ENCODE measurements at regions not wholly inside any gene's neighbourhood (a gene's known extent, or its start where the extent isn't known, plus 50 kb on each side); places are given as distances from the start of the nearest gene placed in this dataset.

- Histone ChIP-seq H3K9me3 (ENCODE audit: low read length) (no peaks in the 10 kb centered on the region), H3K79me2 (ENCODE audit: insufficient read depth, low read length) (no peaks in the 10 kb centered on the region), H3K4me2 (ENCODE audit: low read length) (no peak overlapping the region), H3K27ac (ENCODE audit: low read depth, low read length, poor library complexity, severe bottlenecking) (no peak overlapping the region), H3F3A (ENCODE audit: insufficient read depth, low read length) (no peaks in the 10 kb centered on the region), H3K4me1 (ENCODE audit: insufficient read depth, low read length, severe bottlenecking) (no peaks in the 10 kb centered on the region), H4K20me1 (ENCODE audit: insufficient read depth, low read length) (no peaks in the 10 kb centered on the region), H3K9ac (ENCODE audit: low read length) (no peak overlapping the region), H3K27me3 (ENCODE audit: insufficient read depth, low read length) (no peaks in the 10 kb centered on the region), H3K4me3 (ENCODE audit: low read depth, low read length, poor library complexity, severe bottlenecking) (no peak overlapping the region), H2AFZ (ENCODE audit: low read length) (no peak overlapping the region), H3K9me2 (ENCODE audit: low read depth, low read length) (no peaks in the 10 kb centered on the region), H3K36me3 (ENCODE audit: insufficient read depth, low read length) (no peaks in the 10 kb centered on the region)
- TF ChIP-seq CTCF (IDR thresholded peaks at IDR 0.05; ENCODE audit: low read length) = no peak
- no peak for TF ChIP-seq EZH2 (IDR thresholded peaks at IDR 0.05; ENCODE audit: borderline replicate concordance, low read length)
Measured at GRCh38 chr5:86977808-86978207, 289.9 kb upstream of the RASA1 start.

DNA sequence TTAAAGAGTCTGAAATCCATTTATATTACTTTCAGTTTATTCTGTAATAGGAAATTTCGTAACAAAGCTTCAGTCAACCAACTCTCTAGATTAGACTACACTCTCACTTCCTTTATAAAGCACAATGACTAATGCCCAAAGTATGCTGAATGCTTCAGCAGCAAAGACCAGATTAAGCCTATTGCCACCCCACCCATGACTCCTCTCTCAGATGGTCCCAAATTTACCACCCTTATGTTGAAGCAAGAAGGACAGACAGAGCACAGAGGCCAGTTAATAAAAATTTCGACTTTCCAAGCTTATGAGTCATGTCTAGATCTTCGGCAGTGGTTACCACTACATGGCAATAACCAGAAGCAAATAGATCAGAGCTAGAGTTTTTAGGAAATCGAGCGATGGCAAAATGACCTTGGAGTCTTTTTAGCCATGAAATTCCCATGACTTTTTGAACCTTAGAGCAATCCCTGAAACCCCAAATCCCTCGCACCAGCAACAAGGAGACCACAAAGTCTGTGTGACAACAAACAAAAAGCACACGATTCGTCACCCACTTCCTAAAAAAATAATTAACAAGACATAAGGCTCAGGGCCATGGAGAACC is 287.8 kb upstream of the RASA1 start:
- H3K9ac ChIP-seq (ENCODE audit: low read length) = no peak overlapping the region
- no peaks in the 10 kb centered on the region for H3K9me3 ChIP-seq (ENCODE audit: low read length)
- H3K27me3 ChIP-seq (ENCODE audit: insufficient read depth, low read length) = no peaks in the 10 kb centered on the region
- H3K4me3 ChIP-seq (ENCODE audit: low read depth, low read length, poor library complexity, severe bottlenecking) = no peak overlapping the region
- no peaks in the 10 kb centered on the region for H3K9me2 ChIP-seq (ENCODE audit: low read depth, low read length)
- no peaks in the 10 kb centered on the region for H3F3A ChIP-seq (ENCODE audit: insufficient read depth, low read length)
- no peak for TF ChIP-seq CTCF (IDR thresholded peaks at IDR 0.05; ENCODE audit: low read length)
- no peak for TF ChIP-seq EZH2 (IDR thresholded peaks at IDR 0.05; ENCODE audit: borderline replicate concordance, low read length)
- no peaks in the 10 kb centered on the region for H3K4me1 ChIP-seq (ENCODE audit: insufficient read depth, low read length, severe bottlenecking)
- no peak overlapping the region for H3K4me2 ChIP-seq (ENCODE audit: low read length)
- no peaks in the 10 kb centered on the region for H4K20me1 ChIP-seq (ENCODE audit: insufficient read depth, low read length)
- H3K79me2 ChIP-seq (ENCODE audit: insufficient read depth, low read length) = no peaks in the 10 kb centered on the region
- no peaks in the 10 kb centered on the region for H3K36me3 ChIP-seq (ENCODE audit: insufficient read depth, low read length)
- no peak overlapping the region for H3K27ac ChIP-seq (ENCODE audit: low read depth, low read length, poor library complexity, severe bottlenecking)
- no peak overlapping the region for H2AFZ ChIP-seq (ENCODE audit: low read length)

GRCh38 chr5:86981898-86982297 is 285.8 kb upstream of the RASA1 start:
- H3K4me2 ChIP-seq (ENCODE audit: low read length) = no peak overlapping the region
- no peaks in the 10 kb centered on the region for H3K36me3 ChIP-seq (ENCODE audit: insufficient read depth, low read length)
- no peaks in the 10 kb centered on the region for H3K27me3 ChIP-seq (ENCODE audit: insufficient read depth, low read length)
- no peaks in the 10 kb centered on the region for H4K20me1 ChIP-seq (ENCODE audit: insufficient read depth, low read length)
- H3K9me2 ChIP-seq (ENCODE audit: low read depth, low read length) = no peaks in the 10 kb centered on the region
- no peaks in the 10 kb centered on the region for H3K4me1 ChIP-seq (ENCODE audit: insufficient read depth, low read length, severe bottlenecking)
- no peak for TF ChIP-seq CTCF (IDR thresholded peaks at IDR 0.05; ENCODE audit: low read length)
- TF ChIP-seq EZH2 (IDR thresholded peaks at IDR 0.05; ENCODE audit: borderline replicate concordance, low read length) = no peak
- no peaks in the 10 kb centered on the region for H3K79me2 ChIP-seq (ENCODE audit: insufficient read depth, low read length)
- no peak overlapping the region for H3K9ac ChIP-seq (ENCODE audit: low read length)
- no peaks in the 10 kb centered on the region for H3K9me3 ChIP-seq (ENCODE audit: low read length)
- no peak overlapping the region for H2AFZ ChIP-seq (ENCODE audit: low read length)
- H3K27ac ChIP-seq (ENCODE audit: low read depth, low read length, poor library complexity, severe bottlenecking) = no peak overlapping the region
- no peak overlapping the region for H3K4me3 ChIP-seq (ENCODE audit: low read depth, low read length, poor library complexity, severe bottlenecking)
- no peaks in the 10 kb centered on the region for H3F3A ChIP-seq (ENCODE audit: insufficient read depth, low read length)
